DMS153 treated with DMSO at 0.1 percent for 48 hours (cell line): ENCODE measurements at regions not wholly inside any gene's neighbourhood (a gene's known extent, or its start where the extent isn't known, plus 50 kb on each side); places are given as distances from the start of the nearest gene placed in this dataset.

Experiments
- DNase-seq: peaks from one replicate; lab custom pipeline; 2025; ENCODE audit not compliant: unreplicated experiment; lab: John Stamatoyannopoulos, UW

GRCh38 chr5:52668544-52669185, 119.1 kb upstream of the ITGA1 start:
- DNase-seq = no peak

GRCh38 chr5:52672459-52672858, 115.3 kb upstream of the ITGA1 start:
- no peak for DNase-seq

- DNase-seq = no peak
Observed at GRCh38 chr5:52673495-52673894, 114.2 kb upstream of the ITGA1 start.

- no peak for DNase-seq
Observed at GRCh38 chr5:52674815-52675545, 112.7 kb upstream of the ITGA1 start.

GRCh38 chr5:52682492-52682891, 105.2 kb upstream of the ITGA1 start:
- no peak for DNase-seq

GRCh38 chr5:52684051-52684450, 103.7 kb upstream of the ITGA1 start:
- DNase-seq = no peak

GRCh38 chr5:52685566-52685965, 102.2 kb upstream of the ITGA1 start:
- no peak for DNase-seq

GRCh38 chr5:52685971-52686370, 101.7 kb upstream of the ITGA1 start:
- no peak for DNase-seq

- no peak for DNase-seq
Observed at GRCh38 chr5:52690236-52690768, 97.4 kb upstream of the ITGA1 start.

- DNase-seq = no peak
Observed at GRCh38 chr5:52692039-52692438, 95.7 kb upstream of the ITGA1 start.

GRCh38 chr5:52692606-52693005, 95.1 kb upstream of the ITGA1 start:
- no peak for DNase-seq

GRCh38 chr5:52693280-52693679, 94.4 kb upstream of the ITGA1 start:
- DNase-seq = no peak

GRCh38 chr5:52693836-52694235, 93.9 kb upstream of the ITGA1 start:
- no peak for DNase-seq

- DNase-seq = no peak
Observed at GRCh38 chr5:52694648-52695047, 93.1 kb upstream of the ITGA1 start.

- no peak for DNase-seq
Observed at GRCh38 chr5:52702877-52703276, 84.8 kb upstream of the ITGA1 start.

GRCh38 chr5:52703321-52703720, 84.4 kb upstream of the ITGA1 start:
- DNase-seq = no peak

GRCh38 chr5:52705720-52706119, 82.0 kb upstream of the ITGA1 start:
- DNase-seq = no peak

- no peak for DNase-seq
Observed at GRCh38 chr5:52706775-52707174, 80.9 kb upstream of the ITGA1 start.

GRCh38 chr5:52707616-52708015, 80.1 kb upstream of the ITGA1 start:
- DNase-seq = no peak

- DNase-seq = no peak
Observed at GRCh38 chr5:52708463-52708862, 79.3 kb upstream of the ITGA1 start.

GRCh38 chr5:52709167-52709925, 78.4 kb upstream of the ITGA1 start:
- no peak for DNase-seq
